ENCODE measurements at regions not wholly inside any gene's neighbourhood (a gene's known extent, or its start where the extent isn't known, plus 50 kb on each side); places are given as distances from the start of the nearest gene placed in this dataset.

DNA sequence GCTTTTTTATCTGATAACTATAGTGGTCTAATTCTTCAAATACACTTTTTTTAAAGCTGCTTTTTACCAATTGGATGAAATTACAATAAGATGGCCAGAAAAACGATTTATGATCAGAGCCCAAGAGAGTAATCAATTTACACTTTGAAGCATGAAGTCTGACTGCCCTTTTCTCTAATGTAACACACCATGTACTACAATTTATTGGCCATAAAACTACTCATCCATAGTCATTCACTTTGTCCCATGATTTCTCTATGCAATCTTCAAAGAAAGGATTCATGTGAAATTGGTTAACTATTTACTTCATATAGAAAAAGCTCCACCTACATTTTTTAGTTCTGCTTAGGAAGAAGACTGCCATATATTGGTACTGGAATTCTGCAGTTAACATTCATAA is 73.6 kb upstream of the CAST start:
- DNase-seq, result peak; percentile 23

DNA sequence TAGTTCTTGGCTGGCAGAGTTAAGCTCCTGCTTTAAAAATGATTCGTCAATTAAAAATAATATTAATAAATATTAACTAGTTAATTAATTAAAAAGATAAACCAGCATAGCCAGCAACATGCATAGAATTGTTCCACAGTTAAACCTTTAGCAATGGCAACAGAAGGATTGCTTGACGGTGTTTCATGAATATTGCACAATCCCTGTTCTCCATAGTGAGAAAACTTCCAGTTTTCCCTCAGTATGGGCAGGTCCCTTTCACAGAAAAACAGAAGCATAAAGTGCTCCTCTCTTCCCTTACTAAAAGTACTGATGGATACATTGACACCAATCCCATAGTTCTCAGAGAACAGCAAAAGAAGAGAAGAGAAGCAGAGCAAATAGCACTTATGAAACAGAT is 71.4 kb upstream of the CAST start:
- no peak for DNase-seq

DNA sequence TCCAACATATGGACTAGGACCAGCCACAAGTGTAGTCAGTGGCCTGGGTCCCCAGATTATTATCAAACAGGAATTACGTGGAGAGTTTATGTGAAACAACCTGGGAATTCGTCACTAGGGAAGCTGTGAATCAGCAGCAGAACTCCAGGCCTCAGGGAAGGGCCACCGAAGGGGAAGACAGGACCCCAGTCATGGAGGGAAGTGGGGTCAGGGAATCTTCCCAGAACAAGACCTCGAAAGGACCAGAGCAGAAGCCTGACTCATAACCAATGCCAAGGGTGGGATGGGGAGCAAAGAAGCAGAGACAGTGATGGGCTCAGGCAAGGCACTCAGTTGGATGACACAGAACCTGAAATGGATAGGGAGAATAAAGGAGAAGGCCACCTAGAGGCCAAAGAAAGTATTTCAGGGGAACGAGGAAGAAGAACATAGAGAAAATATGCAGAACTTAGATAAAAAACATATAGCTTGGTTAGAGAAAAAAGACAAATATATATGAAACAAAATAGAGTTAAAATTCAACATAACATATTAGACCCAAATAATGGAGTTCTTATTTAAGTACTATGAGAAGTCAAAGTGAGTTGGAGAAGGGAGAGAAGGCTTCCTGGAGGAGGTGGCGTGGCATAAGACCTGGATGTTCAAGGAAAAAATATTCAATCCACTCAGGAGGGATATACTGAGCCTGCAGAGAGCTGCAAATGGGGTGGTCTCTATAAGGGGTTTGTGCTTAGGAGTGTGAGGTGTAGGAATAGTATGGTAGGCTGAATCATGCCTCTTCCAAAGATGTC is 66.7 kb upstream of the CAST start:
- no peak for DNase-seq

DNA sequence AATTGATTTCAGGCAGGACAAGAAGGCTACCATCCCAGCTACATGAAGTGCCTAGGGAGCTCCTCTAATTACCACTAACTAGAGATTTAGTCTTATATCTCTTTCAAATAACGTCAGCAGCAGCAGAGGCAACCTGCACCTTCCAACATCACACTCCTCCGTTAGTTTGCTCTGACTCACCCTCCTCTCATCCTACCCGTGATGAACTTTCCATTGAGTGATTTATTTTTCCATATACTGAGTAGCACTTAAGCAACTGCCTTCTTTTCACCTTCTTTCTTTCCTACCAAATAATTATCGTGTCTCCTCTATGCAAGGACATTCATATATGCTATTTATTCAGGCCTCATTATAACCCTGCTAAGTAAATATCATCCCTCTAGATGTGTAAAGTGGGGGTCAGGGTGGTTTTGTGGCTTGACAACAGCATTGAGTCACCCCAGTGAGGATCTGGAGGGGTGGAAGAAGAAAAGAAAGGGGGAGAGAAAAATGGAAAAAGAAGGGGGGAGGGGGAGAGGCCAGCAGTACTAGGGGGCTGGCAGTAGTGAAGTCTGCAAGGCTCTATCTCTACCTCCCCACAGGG is 64.6 kb upstream of the CAST start:
- no peak for DNase-seq

DNA sequence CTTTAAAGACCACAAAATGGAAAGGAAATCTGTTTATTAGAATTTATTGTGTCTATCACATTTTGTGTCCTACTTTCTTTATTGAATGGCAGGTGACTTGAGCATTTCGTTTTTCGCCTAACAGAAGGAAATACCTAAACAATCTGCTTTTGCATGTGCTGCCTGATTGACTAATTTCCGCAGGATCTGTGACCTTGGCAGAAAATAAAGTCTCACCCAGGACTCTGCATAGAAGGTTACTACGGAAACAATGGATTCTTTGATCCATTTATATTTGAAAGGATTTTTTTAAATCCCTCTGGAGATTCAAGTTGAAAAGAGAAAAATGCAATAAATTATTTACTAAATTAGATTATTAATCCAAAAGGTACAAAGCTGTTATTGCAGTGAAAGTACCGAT is 61.0 kb upstream of the CAST start:
- no peak for DNase-seq

DNA sequence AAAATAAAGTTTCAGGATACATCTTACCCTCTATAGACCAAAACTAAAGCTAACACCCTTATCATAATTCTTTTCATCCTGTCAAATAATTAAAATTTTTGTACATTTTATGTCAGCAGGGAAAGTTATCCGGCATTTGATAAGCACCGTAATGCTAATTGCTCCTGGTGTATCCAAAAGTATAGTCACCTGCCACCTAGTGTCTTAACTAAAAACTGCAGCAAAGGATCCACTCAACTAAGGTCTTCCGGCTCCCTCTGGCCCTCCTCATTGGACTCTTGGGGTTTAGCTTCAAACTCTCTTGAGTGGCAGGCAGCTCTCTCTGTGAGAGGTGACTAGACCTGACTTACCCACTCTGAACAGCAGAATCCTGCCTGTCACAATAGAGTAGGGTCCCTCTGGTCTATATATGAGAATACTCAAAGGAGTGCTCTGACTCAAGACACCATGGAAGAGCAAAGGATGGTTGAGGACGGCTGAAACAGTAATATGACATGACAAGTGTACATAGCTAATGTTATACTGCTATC is 60.4 kb upstream of the CAST start:
- peak; percentile 60 for DNase-seq

DNA sequence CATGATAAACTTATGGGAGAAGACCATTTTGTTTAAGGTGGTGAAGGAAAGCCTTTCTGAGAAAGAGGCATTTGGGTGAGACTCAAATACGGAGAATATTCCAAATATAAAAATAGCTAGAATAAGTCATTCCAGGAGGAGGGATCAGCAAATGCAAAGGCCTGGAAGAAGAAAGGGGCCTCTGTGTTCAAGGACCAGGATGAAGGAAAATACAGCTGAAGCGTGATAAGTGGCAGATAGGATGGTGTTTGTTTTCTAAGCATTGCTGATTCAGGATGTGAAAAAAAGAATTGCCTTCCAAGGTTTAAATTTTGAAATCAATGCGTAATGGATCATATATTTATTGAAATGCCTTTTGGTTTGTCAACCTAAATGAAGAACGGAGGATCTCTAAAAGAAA is 59.4 kb upstream of the CAST start:
- DNase-seq, result no peak

DNA sequence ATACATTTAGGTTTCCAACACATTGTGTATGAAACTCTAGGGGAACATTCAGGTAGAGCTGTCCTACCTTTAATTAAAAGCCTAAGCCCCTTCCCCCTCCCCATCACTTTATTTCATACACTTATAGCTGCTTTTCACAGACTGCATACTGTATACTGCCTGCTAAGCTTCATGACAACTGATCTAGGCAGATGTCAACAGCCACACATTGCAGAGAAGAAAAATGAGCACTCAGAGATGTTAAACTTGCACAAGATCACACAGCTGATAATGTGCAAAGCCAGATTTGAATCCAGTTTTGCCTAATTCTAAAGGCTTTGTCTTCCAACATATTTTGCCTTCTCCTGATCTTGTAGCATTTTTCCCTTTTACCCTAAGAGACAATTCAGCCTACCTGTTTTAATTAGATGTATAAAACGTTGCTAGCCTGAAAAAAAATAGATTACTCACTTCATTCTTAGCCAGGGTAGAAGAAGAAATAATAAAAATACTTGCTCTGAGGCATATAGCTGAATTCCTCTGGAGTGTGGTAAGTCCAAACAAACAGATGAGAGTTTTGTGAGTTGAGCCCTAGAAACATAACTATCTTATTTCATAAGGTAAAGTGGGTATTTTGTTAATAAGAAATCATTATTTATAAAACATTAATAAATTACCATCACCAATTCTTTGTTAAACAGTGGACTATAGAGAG is 56.9 kb upstream of the CAST start:
- no peak for DNase-seq

DNA sequence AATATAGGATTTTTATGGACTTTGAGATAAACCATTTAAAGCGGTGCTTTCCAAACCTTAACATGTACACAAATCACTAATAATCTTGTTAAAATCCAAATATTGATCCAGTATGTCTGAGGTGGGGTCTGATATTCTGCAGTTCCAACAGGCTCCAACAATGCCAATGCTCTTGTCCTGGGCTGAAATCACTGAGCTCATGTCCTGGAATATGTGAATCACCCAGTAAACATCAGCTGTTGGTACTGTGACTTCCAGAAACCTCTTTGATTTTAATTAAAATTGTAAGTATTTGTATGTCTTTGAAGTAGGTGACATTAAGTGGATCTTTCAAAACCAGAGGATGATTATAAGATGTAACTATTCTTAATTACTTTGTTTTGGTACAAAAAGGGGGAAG is 52.8 kb upstream of the CAST start:
- DNase-seq, result no peak

DNA sequence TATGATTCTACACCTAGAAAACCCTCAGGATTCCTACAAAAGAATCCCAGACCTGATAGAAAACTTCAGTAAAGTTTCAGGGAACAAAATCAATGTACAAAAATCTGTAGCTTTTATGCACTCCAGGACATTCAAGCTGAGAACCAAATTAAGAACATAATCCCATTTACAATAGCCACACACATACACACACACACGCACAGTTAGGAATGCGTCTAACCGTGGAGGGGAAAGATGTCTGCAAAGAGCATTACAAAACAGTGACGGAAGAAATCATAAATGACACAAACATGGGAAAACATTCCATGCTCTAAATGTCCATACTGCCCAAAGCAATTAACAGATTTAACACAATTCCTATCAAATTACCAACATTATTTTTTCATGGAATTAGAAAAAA is 51.4 kb upstream of the CAST start:
- DNase-seq, result no peak

DNA sequence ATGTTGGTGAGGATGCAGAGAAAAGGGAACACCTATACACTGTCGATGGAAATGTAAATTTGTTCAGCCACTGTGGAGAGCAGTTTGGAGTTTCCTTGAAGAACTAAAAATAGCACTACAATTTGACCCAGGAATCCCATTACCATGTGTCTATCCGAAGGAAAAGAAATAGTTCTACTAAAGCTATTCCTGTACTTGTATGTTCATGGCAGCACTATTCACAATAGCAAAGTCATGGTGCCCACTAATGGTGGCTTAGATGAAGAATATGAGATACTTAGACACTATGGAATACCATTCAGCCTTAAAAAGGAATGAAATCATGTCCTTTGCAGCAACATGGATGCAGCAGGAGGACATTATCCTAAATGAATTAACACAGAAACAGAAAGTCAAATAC is 50.2 kb upstream of the CAST start:
- no peak for DNase-seq

All from renal pelvis (tissue), 1 donor.